Adipocyte (in vitro differentiated cells): ENCODE measurements at regions not wholly inside any gene's neighbourhood (a gene's known extent, or its start where the extent isn't known, plus 50 kb on each side); places are given as distances from the start of the nearest gene placed in this dataset.

Experiments
- DNase-seq: peaks from one replicate; pipeline ENCODE4 v3.0.0-alpha.2; 2015; ENCODE audit warnings: low read depth
- H3K27me3 ChIP-seq: replicated peaks from 2 replicates; pipeline ENCODE4 v1.7.0; 2013; ENCODE audit warnings: mild to moderate bottlenecking, low read length, moderate library complexity; ENCODE audit not compliant: control insufficient read depth, insufficient read depth
- H3K36me3 ChIP-seq: 2 replicates; pipeline ENCODE4 v1.7.0; 2013; ENCODE audit warnings: low read length, mild to moderate bottlenecking, moderate library complexity; ENCODE audit not compliant: control insufficient read depth, insufficient read depth, severe bottlenecking
- H3K4me1 ChIP-seq: 2 replicates; pipeline ENCODE4 v1.7.0; 2013; ENCODE audit warnings: mild to moderate bottlenecking, low read length, moderate library complexity; ENCODE audit not compliant: control insufficient read depth, insufficient read depth
- H3K4me3 ChIP-seq: 2 replicates; pipeline ENCODE4 v1.7.0; 2013; ENCODE audit warnings: mild to moderate bottlenecking, low read length, moderate library complexity
- H3K9ac ChIP-seq: 2 replicates; pipeline ENCODE4 v1.7.0; 2013; ENCODE audit warnings: mild to moderate bottlenecking, low read length, moderate library complexity
- H3K9me3 ChIP-seq: 2 replicates; pipeline ENCODE4 v1.7.0; 2013; ENCODE audit warnings: mild to moderate bottlenecking, low read length, moderate library complexity; ENCODE audit not compliant: control insufficient read depth

GRCh38 chr2:128405981-128406613, 87.4 kb upstream of the HS6ST1 start:
- no peaks in the 10 kb centered on the region for H3K27me3 ChIP-seq
- no peak for DNase-seq
- H3K4me3 ChIP-seq: no peak overlapping the region
- no peak overlapping the region for H3K9ac ChIP-seq
- H3K9me3 ChIP-seq: no peaks in the 10 kb centered on the region
- peaks cover 15% of the 10 kb centered on the region for H3K4me1 ChIP-seq
- H3K36me3 ChIP-seq: no peaks in the 10 kb centered on the region

DNA sequence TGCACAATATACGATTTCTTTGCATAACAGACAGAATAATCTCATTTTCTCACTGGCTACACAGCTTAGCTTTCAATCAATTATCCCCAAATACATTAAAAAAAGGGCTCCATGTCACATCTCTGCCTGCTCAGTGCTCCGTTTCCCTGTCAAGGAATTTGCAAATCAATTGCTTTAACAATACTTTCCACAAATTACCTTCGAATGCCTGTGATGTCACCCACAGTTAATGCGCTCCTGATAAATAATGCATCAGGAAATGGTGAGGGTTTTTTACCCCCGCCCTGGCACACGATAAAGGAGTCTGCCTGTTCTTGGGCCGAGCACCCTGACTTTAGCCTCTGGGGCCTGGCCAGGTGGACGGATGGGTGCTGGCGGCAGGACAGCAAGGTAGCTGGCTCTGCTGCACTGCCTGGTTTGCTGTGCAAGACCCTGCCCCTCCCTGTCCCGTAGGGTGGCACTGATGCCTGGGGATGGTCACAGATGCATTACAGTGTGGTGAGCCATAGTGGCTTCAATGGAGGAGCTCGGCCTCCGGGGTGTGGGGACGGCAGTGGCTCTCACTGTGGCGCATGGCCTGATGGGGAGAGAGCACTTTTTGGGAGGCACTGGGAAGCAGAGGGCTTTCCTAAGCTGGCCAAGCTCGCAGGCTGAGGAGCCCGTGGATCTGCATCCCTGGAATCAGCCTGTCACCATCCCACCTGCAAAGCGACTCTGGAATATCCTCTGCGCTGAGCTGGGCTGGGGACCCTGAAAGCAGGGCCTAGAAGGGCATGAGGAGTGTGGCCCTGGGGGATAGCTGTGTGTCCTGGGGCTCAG, 88.3 kb upstream of the HS6ST1 start:
- no peaks in the 10 kb centered on the region for H3K36me3 ChIP-seq
- no peak overlapping the region for H3K9ac ChIP-seq
- no peak overlapping the region for H3K4me3 ChIP-seq
- no peak for DNase-seq
- no peaks in the 10 kb centered on the region for H3K9me3 ChIP-seq
- peaks cover 15% of the 10 kb centered on the region for H3K4me1 ChIP-seq
- H3K27me3 ChIP-seq: no peaks in the 10 kb centered on the region

DNA sequence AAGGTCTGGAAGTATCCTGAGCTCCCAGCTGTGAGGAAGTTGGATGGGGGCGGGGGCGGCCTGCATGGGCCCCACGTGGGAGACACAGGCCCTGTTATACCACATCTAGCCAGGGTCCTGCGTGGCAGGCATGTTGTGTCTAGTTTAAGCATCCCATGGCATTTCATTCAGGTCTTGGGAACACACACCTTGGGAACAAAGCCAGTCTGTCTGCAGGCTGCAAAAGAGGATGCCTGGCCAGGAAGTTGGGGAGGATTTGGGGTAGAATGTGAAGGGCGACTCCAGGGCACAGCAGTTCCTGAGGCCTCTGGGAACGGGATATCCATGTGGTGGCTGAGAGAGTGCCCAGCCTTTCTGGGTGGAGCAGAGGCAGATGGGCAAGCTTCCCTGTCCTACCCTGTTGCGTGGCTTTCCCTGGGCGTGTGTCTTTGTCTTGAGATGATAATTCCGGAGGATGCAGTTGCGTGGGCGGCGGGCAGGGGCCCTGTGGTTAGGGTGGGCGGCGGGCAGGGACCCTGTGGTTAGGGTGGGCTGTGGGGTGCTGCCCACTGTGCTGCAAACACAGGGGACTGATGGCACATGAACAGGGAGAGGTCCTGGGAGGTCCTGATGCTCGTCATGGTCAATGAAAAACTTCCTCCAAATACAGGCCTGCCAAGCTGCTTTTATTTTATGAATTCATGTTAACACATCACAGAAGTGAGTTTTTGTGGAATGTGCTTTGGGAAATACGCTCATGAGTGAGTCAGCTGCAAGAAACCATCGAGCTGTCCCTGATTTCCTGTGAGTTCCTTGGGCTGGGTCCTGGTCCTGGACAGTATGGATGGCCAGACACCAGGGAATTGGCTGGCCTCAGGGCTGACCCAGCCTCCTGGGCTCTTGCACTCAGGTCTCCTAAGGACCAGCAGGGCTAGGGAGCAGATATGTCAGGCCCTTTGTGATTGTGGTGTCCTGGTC, 90.0 kb upstream of the HS6ST1 start:
- no peaks in the 10 kb centered on the region for H3K9me3 ChIP-seq
- H3K4me1 ChIP-seq: peaks cover 15% of the 10 kb centered on the region
- H3K36me3 ChIP-seq: no peaks in the 10 kb centered on the region
- peak overlapping the region; percentile 14 for H3K4me3 ChIP-seq
- DNase-seq: peak; percentile 80
- peak overlapping the region; percentile 60 for H3K9ac ChIP-seq
- no peaks in the 10 kb centered on the region for H3K27me3 ChIP-seq

GRCh38 chr2:128409326-128410034, 90.8 kb upstream of the HS6ST1 start:
- no peaks in the 10 kb centered on the region for H3K27me3 ChIP-seq
- H3K9me3 ChIP-seq: no peaks in the 10 kb centered on the region
- peak overlapping the region; percentile 60 for H3K9ac ChIP-seq
- DNase-seq: no peak
- H3K36me3 ChIP-seq: no peaks in the 10 kb centered on the region
- H3K4me1 ChIP-seq: peaks cover 15% of the 10 kb centered on the region
- H3K4me3 ChIP-seq: no peak overlapping the region

GRCh38 chr2:128410035-128410757, 91.5 kb upstream of the HS6ST1 start:
- Histone ChIP-seq H3K9ac (no peak overlapping the region), H3K4me3 (no peak overlapping the region), H3K4me1 (peaks cover 15% of the 10 kb centered on the region), H3K36me3 (no peaks in the 10 kb centered on the region), H3K9me3 (no peaks in the 10 kb centered on the region), H3K27me3 (no peaks in the 10 kb centered on the region)
- no peak for DNase-seq

DNA sequence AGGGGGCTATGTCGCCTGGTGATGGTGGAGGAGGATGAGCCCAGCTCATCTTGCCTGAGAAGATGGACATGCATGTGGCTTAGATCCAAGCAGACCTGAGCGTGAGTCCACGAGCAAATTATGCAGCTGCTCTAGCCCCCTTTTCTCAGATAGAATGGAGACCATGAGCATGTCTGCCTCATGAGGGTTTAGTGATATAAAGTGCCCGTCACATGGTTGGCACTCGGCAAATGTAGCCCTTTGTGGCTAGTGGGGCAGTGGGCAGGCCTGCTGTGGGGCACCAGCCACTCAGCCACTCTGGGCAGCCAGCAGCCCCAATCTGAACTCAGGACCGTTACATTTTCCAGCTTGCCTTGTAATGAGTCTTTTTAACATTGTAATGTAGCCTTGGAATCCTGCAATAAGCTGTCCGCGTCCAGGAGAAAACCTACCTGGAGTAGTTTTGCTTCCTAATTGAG, 92.1 kb upstream of the HS6ST1 start:
- H3K4me1 ChIP-seq: peaks cover 15% of the 10 kb centered on the region
- H3K9me3 ChIP-seq: no peaks in the 10 kb centered on the region
- no peaks in the 10 kb centered on the region for H3K36me3 ChIP-seq
- no peaks in the 10 kb centered on the region for H3K27me3 ChIP-seq
- DNase-seq: no peak
- H3K9ac ChIP-seq: no peak overlapping the region
- H3K4me3 ChIP-seq: no peak overlapping the region

- no peaks in the 10 kb centered on the region for H3K36me3 ChIP-seq
- H3K4me3 ChIP-seq: no peak overlapping the region
- no peak overlapping the region for H3K9ac ChIP-seq
- peaks cover 15% of the 10 kb centered on the region for H3K4me1 ChIP-seq
- DNase-seq: no peak
- H3K27me3 ChIP-seq: no peaks in the 10 kb centered on the region
- H3K9me3 ChIP-seq: no peaks in the 10 kb centered on the region
Observed at GRCh38 chr2:128411431-128411830, 92.8 kb upstream of the HS6ST1 start.

- Histone ChIP-seq H3K9ac (no peak overlapping the region), H3K9me3 (no peaks in the 10 kb centered on the region), H3K4me1 (peaks cover 15% of the 10 kb centered on the region), H3K27me3 (no peaks in the 10 kb centered on the region), H3K4me3 (no peak overlapping the region), H3K36me3 (no peaks in the 10 kb centered on the region)
- no peak for DNase-seq
Observed at GRCh38 chr2:128412181-128412871, 93.7 kb upstream of the HS6ST1 start.

GRCh38 chr2:128413014-128413717, 94.5 kb upstream of the HS6ST1 start:
- no peak overlapping the region for H3K4me3 ChIP-seq
- no peaks in the 10 kb centered on the region for H3K9me3 ChIP-seq
- no peaks in the 10 kb centered on the region for H3K27me3 ChIP-seq
- DNase-seq: no peak
- no peaks in the 10 kb centered on the region for H3K36me3 ChIP-seq
- no peak overlapping the region for H3K9ac ChIP-seq
- H3K4me1 ChIP-seq: peaks cover 14% of the 10 kb centered on the region
